AG04450 (cell line): ENCODE measurements at regions not wholly inside any gene's neighbourhood (a gene's known extent, or its start where the extent isn't known, plus 50 kb on each side); places are given as distances from the start of the nearest gene placed in this dataset.

Source experiments
- CTCF ChIA-PET: fragments of 300-600, 350-600 bp; formaldehyde crosslinking; extraction: SDS; loops from one replicate; lab custom pipeline; 2022; ENCODE audit warnings: antibody characterized with exemption, inconsistent platforms; lab: Charles Lee
- POLR2A ChIA-PET: fragments of 350-600 bp; formaldehyde crosslinking; extraction: SDS; loops from one replicate; lab custom pipeline; 2021; ENCODE audit warnings: antibody characterized with exemption, inconsistent platforms; lab: Yijun Ruan, JAX
- DNase-seq: peaks from one replicate; pipeline ENCODE4 v3.0.0-alpha.2; 2011; ENCODE audit warnings: low read depth, low spot score
- H3K27ac ChIP-seq: one replicate; pipeline ENCODE4 v1.5.1; 2012; ENCODE audit warnings: low read depth, low read length, control low read depth
- H3K27me3 ChIP-seq: one replicate; pipeline ENCODE4 v1.6.0; 2012; ENCODE audit warnings: low read length; ENCODE audit not compliant: control insufficient read depth, insufficient read depth
- H3K4me3 ChIP-seq: 2 replicates; pipeline ENCODE4 v1.5.1; 2011; ENCODE audit warnings: mild to moderate bottlenecking, low read depth, low read length, control low read depth
- H3K9me3 ChIP-seq: 2 replicates; pipeline ENCODE4 v1.5.1; 2012; ENCODE audit warnings: low read length; ENCODE audit not compliant: control insufficient read depth, insufficient read depth
- CTCF ChIP-seq: IDR thresholded peaks from 2 replicates; pipeline ENCODE4 v1.5.1; 2011; ENCODE audit warnings: low read depth, low read length, control low read depth, inconsistent platforms

- no peak for TF ChIP-seq CTCF
- Histone ChIP-seq H3K27ac (no peak overlapping the region), H3K27me3 (no peaks in the 10 kb centered on the region), H3K4me3 (no peak overlapping the region), H3K9me3 (no peaks in the 10 kb centered on the region)
- ChIA-PET POLR2A (no interaction called here), CTCF (no interaction called here)
- no peak for DNase-seq
Measured at GRCh38 chr13:72539925-72540324, 187.5 kb downstream of the MZT1 start.

GRCh38 chr13:72537782-72538181 is 189.6 kb downstream of the MZT1 start:
- DNase-seq, result no peak
- ChIA-PET CTCF (no interaction called here), POLR2A (no interaction called here)
- TF ChIP-seq CTCF, result no peak
- Histone ChIP-seq H3K27ac (no peak overlapping the region), H3K27me3 (no peaks in the 10 kb centered on the region), H3K4me3 (no peak overlapping the region), H3K9me3 (no peaks in the 10 kb centered on the region)

- TF ChIP-seq CTCF, result no peak
- ChIA-PET CTCF (no interaction called here), POLR2A (no interaction called here)
- Histone ChIP-seq H3K9me3 (no peaks in the 10 kb centered on the region), H3K27ac (no peak overlapping the region), H3K4me3 (no peak overlapping the region), H3K27me3 (no peaks in the 10 kb centered on the region)
- DNase-seq, result no peak
Measured at GRCh38 chr13:72537395-72537780, 190.0 kb downstream of the MZT1 start.

GRCh38 chr13:72536714-72537394 is 190.6 kb downstream of the MZT1 start:
- no peak overlapping the region for H3K27ac ChIP-seq
- CTCF ChIA-PET, result no interaction called here
- H3K27me3 ChIP-seq, result no peaks in the 10 kb centered on the region
- H3K9me3 ChIP-seq, result no peaks in the 10 kb centered on the region
- no peak for TF ChIP-seq CTCF
- no peak overlapping the region for H3K4me3 ChIP-seq
- DNase-seq, result no peak
- POLR2A ChIA-PET, result no interaction called here

- Histone ChIP-seq H3K4me3 (no peak overlapping the region), H3K27me3 (no peaks in the 10 kb centered on the region), H3K27ac (no peak overlapping the region), H3K9me3 (no peaks in the 10 kb centered on the region)
- CTCF ChIA-PET, result no interaction called here
- POLR2A ChIA-PET, result no interaction called here
- TF ChIP-seq CTCF, result no peak
- no peak for DNase-seq
Measured at GRCh38 chr13:72534951-72535640, 192.3 kb downstream of the MZT1 start.
